CD4-positive, alpha-beta memory T cell (primary cell): ENCODE measurements at regions not wholly inside any gene's neighbourhood (a gene's known extent, or its start where the extent isn't known, plus 50 kb on each side); places are given as distances from the start of the nearest gene placed in this dataset.
A peak's percentile ranks its signal among the peaks of the same experiment; 100 is the strongest.

ENCODE experiments used
- CTCF ChIA-PET: fragments of 350-600 bp; sonication (Branson Sonifier 250); formaldehyde crosslinking; loops from one replicate; lab custom pipeline; 2021; ENCODE audit warnings: inconsistent platforms; ENCODE audit not compliant: partially characterized antibody; lab: Charles Lee
- POLR2A ChIA-PET: fragments of 350-600 bp; sonication (Branson Sonifier 250); formaldehyde crosslinking; loops from one replicate; lab custom pipeline; 2021; ENCODE audit not compliant: partially characterized antibody; lab: Charles Lee
- DNase-seq, 5 donors: peaks; one replicate each; pipeline versions ENCODE4 v3.0.0 to v3.0.0-alpha.2; 2020 to 2022; ENCODE audit warnings: mixed read lengths in 1 of 5
- H3K27ac ChIP-seq: one replicate; pipeline ENCODE4 v1.7.0; 2013; ENCODE audit warnings: low read depth, low read length
- H3K27me3 ChIP-seq: 2 replicates; pipeline ENCODE4 v1.7.0; 2013; ENCODE audit warnings: mild to moderate bottlenecking, low read length, moderate library complexity; ENCODE audit not compliant: insufficient read depth
- H3K36me3 ChIP-seq: 2 replicates; pipeline ENCODE4 v1.7.0; 2013; ENCODE audit warnings: mild to moderate bottlenecking, low read length, moderate library complexity; ENCODE audit not compliant: insufficient read depth
- H3K4me1 ChIP-seq: 2 replicates; pipeline ENCODE4 v1.7.0; 2013; ENCODE audit warnings: mild to moderate bottlenecking, low read length, moderate library complexity; ENCODE audit not compliant: insufficient read depth
- H3K4me3 ChIP-seq, 2 donors: one replicate each; pipeline ENCODE4 v1.7.0; 2013; ENCODE audit warnings: low read length in 2 of 2, mild to moderate bottlenecking in 1 of 2
- H3K9me3 ChIP-seq, 2 donors: one replicate each; pipeline ENCODE4 v1.7.0; 2013; ENCODE audit warnings: low read length in 2 of 2, control low read depth in 1 of 2; ENCODE audit not compliant: control insufficient read depth in 1 of 2
- H3K27ac Mint-ChIP-seq, 7 donors: one replicate each; pipeline ENCODE4 v1.8.0; 2020 to 2021; ENCODE audit warnings: mixed read lengths in 7 of 7, mild to moderate bottlenecking in 6 of 7, inconsistent platforms in 3 of 7, moderate library complexity in 3 of 7
- H3K27me3 Mint-ChIP-seq, 2 donors: one replicate each; pipeline ENCODE4 v1.8.0; 2020 to 2021; ENCODE audit warnings: mixed read lengths in 2 of 2
- H3K36me3 Mint-ChIP-seq, 2 donors: one replicate each; pipeline ENCODE4 v1.8.0; 2020 to 2021; ENCODE audit warnings: mixed read lengths in 2 of 2, inconsistent platforms in 1 of 2, mild to moderate bottlenecking in 1 of 2
- H3K4me1 Mint-ChIP-seq, 4 donors: one replicate each; pipeline ENCODE4 v1.8.0; 2020 to 2021; ENCODE audit warnings: mixed read lengths in 4 of 4, mild to moderate bottlenecking in 1 of 4
- H3K4me3 Mint-ChIP-seq, 8 donors: one replicate each; pipeline ENCODE4 v1.8.0; 2020 to 2021; ENCODE audit warnings: mixed read lengths in 8 of 8, mild to moderate bottlenecking in 7 of 8, moderate library complexity in 6 of 8, inconsistent platforms in 3 of 8
- H3K9me3 Mint-ChIP-seq, 8 donors: one replicate each; pipeline ENCODE4 v1.8.0; 2020 to 2021; ENCODE audit warnings: mixed read lengths in 8 of 8, mild to moderate bottlenecking in 5 of 8, inconsistent platforms in 3 of 8, moderate library complexity in 1 of 8
- intact Hi-C: fragments of 100-400 bp; cut with micrococcal nuclease; formaldehyde crosslinking; loops from one replicate; pipeline ENCODE4 v1.15.1; 2023

DNA sequence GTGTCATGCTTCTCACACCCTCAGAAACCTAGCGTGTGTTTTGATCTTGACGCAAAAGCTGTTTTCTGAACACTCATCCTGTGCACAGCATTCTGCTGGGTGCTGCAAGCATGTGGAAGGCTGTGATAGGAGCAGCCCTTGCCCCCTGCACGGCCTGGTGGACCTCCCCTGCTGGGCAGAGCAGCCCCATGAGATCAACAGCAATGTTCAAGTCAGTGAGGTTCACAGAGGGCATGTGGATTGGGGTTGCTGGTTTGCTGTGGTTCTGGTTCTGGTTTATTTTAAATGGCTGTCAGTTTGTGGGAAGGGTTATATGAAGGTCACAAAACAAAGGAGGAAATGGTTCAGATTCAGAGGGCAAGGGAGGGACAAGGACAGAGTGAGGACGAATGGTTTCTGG, 71.3 kb downstream of the SOWAHC start:
- no peak overlapping the region for H3K4me3 ChIP-seq
- Mint-ChIP-seq H3K4me1 (no peaks in the 10 kb centered on the region), H3K27me3 (peaks cover 4 to 6% of the 10 kb centered on the region in 2 donors), H3K36me3 (no peaks in the 10 kb centered on the region), H3K4me3 (no peak overlapping the region), H3K9me3 (no peaks in the 10 kb centered on the region), H3K27ac (peak overlapping the region in 1 of 7 donors; percentile 15)
- intact Hi-C loops, result no loop called here
- no peaks in the 10 kb centered on the region for H3K4me1 ChIP-seq
- no peaks in the 10 kb centered on the region for H3K36me3 ChIP-seq
- ChIA-PET POLR2A (no interaction called here), CTCF (no interaction called here)
- no peaks in the 10 kb centered on the region for H3K9me3 ChIP-seq
- H3K27ac ChIP-seq, result no peak overlapping the region
- DNase-seq, result no peak
- no peaks in the 10 kb centered on the region for H3K27me3 ChIP-seq

GRCh38 chr2:109686921-109687320, 72.8 kb downstream of the SOWAHC start:
- Mint-ChIP-seq H3K27me3 (peaks cover 4 to 6% of the 10 kb centered on the region in 2 donors), H3K4me1 (no peaks in the 10 kb centered on the region), H3K27ac (no peak overlapping the region), H3K36me3 (no peaks in the 10 kb centered on the region), H3K9me3 (no peaks in the 10 kb centered on the region), H3K4me3 (no peak overlapping the region)
- Histone ChIP-seq H3K4me1 (no peaks in the 10 kb centered on the region), H3K27me3 (no peaks in the 10 kb centered on the region), H3K27ac (no peak overlapping the region), H3K9me3 (no peaks in the 10 kb centered on the region), H3K4me3 (no peak overlapping the region), H3K36me3 (no peaks in the 10 kb centered on the region)
- DNase-seq, result no peak
- ChIA-PET CTCF (interaction anchor here (1.4 kb wide), 1 partner anchor 13 kb away, joined by 4 read pairs; no protein-coding TSS in a partner anchor), POLR2A (no interaction called here)
- intact Hi-C loops, result no loop called here

GRCh38 chr2:109689182-109689930, 75.2 kb downstream of the SOWAHC start:
- no peak overlapping the region for H3K27ac Mint-ChIP-seq
- Histone ChIP-seq H3K9me3 (no peaks in the 10 kb centered on the region), H3K27me3 (no peaks in the 10 kb centered on the region), H3K27ac (no peak overlapping the region), H3K36me3 (no peaks in the 10 kb centered on the region), H3K4me3 (no peak overlapping the region), H3K4me1 (no peaks in the 10 kb centered on the region)
- no peaks in the 10 kb centered on the region for H3K36me3 Mint-ChIP-seq
- H3K4me1 Mint-ChIP-seq, result no peaks in the 10 kb centered on the region
- no peak overlapping the region for H3K4me3 Mint-ChIP-seq
- DNase-seq, result no peak
- CTCF ChIA-PET, result no interaction called here
- POLR2A ChIA-PET, result no interaction called here
- H3K27me3 Mint-ChIP-seq, result peaks cover 3 to 6% of the 10 kb centered on the region in 2 donors
- H3K9me3 Mint-ChIP-seq, result peaks cover 0 to 3% (median 0%) of the 10 kb centered on the region in 8 donors
- intact Hi-C loops, result no loop called here

DNA sequence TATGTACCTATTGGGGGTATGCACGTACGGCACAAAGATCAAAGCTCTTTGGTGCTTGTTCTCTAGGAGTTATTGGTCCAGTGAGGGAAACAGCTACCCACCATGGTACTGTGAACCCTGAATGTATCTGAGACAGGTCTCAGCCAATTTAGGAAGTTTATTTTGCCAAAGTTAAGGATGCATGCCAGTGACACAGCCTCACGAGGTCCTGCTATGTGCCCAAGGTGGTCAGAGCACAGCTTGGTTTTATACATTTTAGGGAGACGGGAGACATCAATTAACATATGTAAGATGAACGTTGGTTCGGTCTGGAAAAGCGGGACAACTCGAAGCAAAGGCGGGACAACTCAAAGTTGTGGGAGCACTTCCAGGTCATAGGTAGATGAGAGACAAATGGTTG, 75.8 kb downstream of the SOWAHC start:
- intact Hi-C loops, result no loop called here
- peaks cover 4 to 6% of the 10 kb centered on the region in 2 donors for H3K27me3 Mint-ChIP-seq

GRCh38 chr2:109690457-109690821, 76.3 kb downstream of the SOWAHC start:
- ChIA-PET CTCF (no interaction called here), POLR2A (no interaction called here)
- Histone ChIP-seq H3K27ac (no peak overlapping the region), H3K4me3 (no peak overlapping the region), H3K9me3 (no peaks in the 10 kb centered on the region), H3K4me1 (no peaks in the 10 kb centered on the region), H3K36me3 (no peaks in the 10 kb centered on the region), H3K27me3 (no peaks in the 10 kb centered on the region)
- peaks cover 0 to 3% (median 0%) of the 10 kb centered on the region in 8 donors for H3K9me3 Mint-ChIP-seq
- H3K4me3 Mint-ChIP-seq, result no peak overlapping the region
- H3K36me3 Mint-ChIP-seq, result no peaks in the 10 kb centered on the region
- H3K4me1 Mint-ChIP-seq, result no peaks in the 10 kb centered on the region
- peaks cover 4 to 5% of the 10 kb centered on the region in 2 donors for H3K27me3 Mint-ChIP-seq
- no peak for DNase-seq
- no peak overlapping the region for H3K27ac Mint-ChIP-seq
- intact Hi-C loops, result no loop called here

More for the DNA sequence above, 75.8 kb downstream of the SOWAHC start:
- ChIA-PET POLR2A (no interaction called here), CTCF (no interaction called here)
- DNase-seq, result no peak
- H3K4me3 Mint-ChIP-seq, result no peak overlapping the region
- no peaks in the 10 kb centered on the region for H3K4me1 Mint-ChIP-seq
- Histone ChIP-seq H3K4me1 (no peaks in the 10 kb centered on the region), H3K27ac (no peak overlapping the region), H3K27me3 (no peaks in the 10 kb centered on the region), H3K4me3 (no peak overlapping the region), H3K9me3 (no peaks in the 10 kb centered on the region), H3K36me3 (no peaks in the 10 kb centered on the region)
- H3K36me3 Mint-ChIP-seq, result no peaks in the 10 kb centered on the region
- H3K9me3 Mint-ChIP-seq, result peaks cover 0 to 3% (median 0%) of the 10 kb centered on the region in 8 donors
- H3K27ac Mint-ChIP-seq, result no peak overlapping the region

- Histone ChIP-seq H3K27me3 (no peaks in the 10 kb centered on the region), H3K4me3 (no peak overlapping the region), H3K4me1 (no peaks in the 10 kb centered on the region), H3K27ac (no peak overlapping the region), H3K9me3 (no peaks in the 10 kb centered on the region), H3K36me3 (no peaks in the 10 kb centered on the region)
- intact Hi-C loops, result no loop called here
- Mint-ChIP-seq H3K27me3 (peaks cover 2% of the 10 kb centered on the region in 2 donors), H3K27ac (no peak overlapping the region), H3K4me1 (no peaks in the 10 kb centered on the region), H3K9me3 (peaks cover 0 to 3% (median 0%) of the 10 kb centered on the region in 8 donors), H3K36me3 (no peaks in the 10 kb centered on the region), H3K4me3 (no peak overlapping the region)
- CTCF ChIA-PET, result no interaction called here
- POLR2A ChIA-PET, result no interaction called here
- no peak for DNase-seq
Observed at GRCh38 chr2:109690822-109691541, 76.8 kb downstream of the SOWAHC start.

- CTCF ChIA-PET, result no interaction called here
- Histone ChIP-seq H3K27me3 (no peaks in the 10 kb centered on the region), H3K36me3 (no peaks in the 10 kb centered on the region), H3K27ac (no peak overlapping the region), H3K9me3 (no peaks in the 10 kb centered on the region), H3K4me3 (no peak overlapping the region), H3K4me1 (no peaks in the 10 kb centered on the region)
- Mint-ChIP-seq H3K27ac (no peak overlapping the region), H3K27me3 (peaks cover 2 to 4% of the 10 kb centered on the region in 2 donors), H3K36me3 (no peaks in the 10 kb centered on the region), H3K4me3 (no peak overlapping the region), H3K4me1 (no peaks in the 10 kb centered on the region), H3K9me3 (peaks cover 0 to 3% (median 0%) of the 10 kb centered on the region in 8 donors)
- POLR2A ChIA-PET, result no interaction called here
- intact Hi-C loops, result no loop called here
- no peak for DNase-seq
Observed at GRCh38 chr2:109692013-109692743, 78.0 kb downstream of the SOWAHC start.
